HepG2 (cell line): ENCODE measurements at regions not wholly inside any gene's neighbourhood (a gene's known extent, or its start where the extent isn't known, plus 50 kb on each side); places are given as distances from the start of the nearest gene placed in this dataset.

Source experiments
- ATAC-seq: fragments of 200-7000 bp; cut with Tn5 transposase; 3 replicates; pipeline ENCODE4 v1.9.1; 2020; ENCODE audit warnings: mild to moderate bottlenecking, moderate library complexity
- BruUV-seq: library from RNA; stranded (reverse); fragments of 400-500 nt; replicated peaks from 2 replicates; lab custom pipeline; 2021; lab: Mats Ljungman, UMichigan
- CTCF ChIA-PET: fragments of 300-600 bp; formaldehyde crosslinking; extraction: SDS; loops from one replicate; lab custom pipeline; 2021; ENCODE audit warnings: low total read pairs, inconsistent platforms, low intra/inter-chr PET ratio; lab: Yijun Ruan, JAX
- POLR2A ChIA-PET: fragments of 350-600 bp; sonication (Branson Sonifier 250); formaldehyde crosslinking; loops from one replicate; lab custom pipeline; 2020; ENCODE audit warnings: antibody characterized with exemption, inconsistent platforms; lab: Yijun Ruan, JAX
- DNase-seq: peaks from one replicate; pipeline ENCODE4 v3.0.0-alpha.2; 2015; ENCODE audit warnings: low spot score
- FAIRE-seq: peaks from 3 replicates; lab custom pipeline; 2011; peaks lifted over from hg19 to GRCh38; lab: Jason Lieb, UNC
- H2AFZ ChIP-seq: one replicate; pipeline ENCODE4 v1.6.1; 2011; ENCODE audit warnings: low read length, inconsistent platforms
- H3K27ac ChIP-seq: fragments of 300-600 bp; 3 replicates; pipeline ENCODE4 v1.8.0; 2011; ENCODE audit warnings: mixed run types, mild to moderate bottlenecking, mixed read lengths, low read length, inconsistent platforms; ENCODE audit not compliant: insufficient read depth; ENCODE audit errors: extremely low read length
- H3K27me3 ChIP-seq, 2 experiments: fragments of 200-600 bp in 1 of 2; 2 replicates in 1 of 2; 3 replicates in 1 of 2; pipeline versions ENCODE4 v1.6.0 to v1.8.0; 2011; ENCODE audit warnings: low read length in 2 of 2, mild to moderate bottlenecking in 2 of 2, moderate library complexity in 2 of 2, inconsistent platforms in 1 of 2; ENCODE audit not compliant: insufficient read depth in 2 of 2, control insufficient read depth in 1 of 2
- H3K36me3 ChIP-seq, 2 experiments: fragments of 200-600 bp in 1 of 2; replicated peaks in 1 of 2; 2 replicates in 1 of 2; 3 replicates in 1 of 2; pipeline versions ENCODE4 v1.5.1 to v1.8.0; 2011; ENCODE audit warnings: low read length in 2 of 2, inconsistent platforms in 1 of 2; ENCODE audit not compliant: insufficient read depth in 2 of 2, control insufficient read depth in 1 of 2
- H3K4me1 ChIP-seq: 2 replicates; pipeline ENCODE4 v1.5.1; 2012; ENCODE audit warnings: low read length, inconsistent platforms; ENCODE audit not compliant: insufficient read depth
- H3K4me2 ChIP-seq: 2 replicates; pipeline ENCODE4 v1.6.0; 2011; ENCODE audit warnings: low read depth, low read length, inconsistent platforms
- H3K4me3 ChIP-seq, 3 experiments: fragments of 200-600 bp in 1 of 3; sonication (generic), shearing (Covaris generic) in 1 of 3; replicated peaks in 1 of 3; 2 replicates each; pipeline ENCODE4 v1.5.1; 2011 to 2016; ENCODE audit warnings: low read length in 3 of 3, inconsistent platforms in 2 of 3, low read depth in 2 of 3, mild to moderate bottlenecking in 2 of 3, control low read depth in 1 of 3, mixed read lengths in 1 of 3; ENCODE audit not compliant: insufficient read depth in 1 of 3
- H3K79me2 ChIP-seq: one replicate; pipeline ENCODE4 v1.6.1; 2011; ENCODE audit warnings: low read length, inconsistent platforms; ENCODE audit not compliant: insufficient read depth
- H3K9ac ChIP-seq: 2 replicates; pipeline ENCODE4 v1.6.0; 2011; ENCODE audit warnings: mild to moderate bottlenecking, low read depth, low read length, inconsistent platforms; ENCODE audit not compliant: insufficient read depth
- H3K9me3 ChIP-seq: 2 replicates; pipeline ENCODE4 v1.5.1; 2012; ENCODE audit warnings: mild to moderate bottlenecking, low read length
- H4K20me1 ChIP-seq: 2 replicates; pipeline ENCODE4 v1.6.0; 2011; ENCODE audit warnings: inconsistent platforms, mild to moderate bottlenecking, low read length, moderate library complexity; ENCODE audit not compliant: insufficient read depth
- GMEB2 ChIP-seq: IDR thresholded peaks from 2 replicates; pipeline ENCODE4 v1.6.1; 2016; ENCODE audit warnings: missing biosample characterization, missing genetic modification reagents, low read depth
- JUNB ChIP-seq: sonication (generic); formaldehyde crosslinking; IDR thresholded peaks from 2 replicates; pipeline ENCODE4 v1.8.0; 2022; ENCODE audit warnings: missing genetic modification reagents, mild to moderate bottlenecking, borderline replicate concordance
- NR2F6 ChIP-seq, 2 experiments: IDR thresholded peaks; 2 replicates each; pipeline ENCODE4 v1.6.1; 2016; ENCODE audit warnings: antibody characterized with exemption in 1 of 2, mild to moderate bottlenecking in 1 of 2
- SOX13 ChIP-seq, 3 experiments: fragments of 450-650 bp in 1 of 3; sonication (generic) in 1 of 3; formaldehyde crosslinking in 1 of 3; IDR thresholded peaks in 2 of 3; conservative IDR thresholded peaks in 1 of 3; 2 replicates each; pipeline versions ENCODE4 v1.5.0 to v1.6.1; 2016 to 2020; ENCODE audit warnings: antibody characterized with exemption in 1 of 3, mild to moderate bottlenecking in 1 of 3, missing compliant biosample characterization in 1 of 3, missing genetic modification reagents in 1 of 3, moderate library complexity in 1 of 3
- ZFX ChIP-seq: sonication (generic); formaldehyde crosslinking; IDR thresholded peaks from 2 replicates; pipeline ENCODE4 v1.4.0; 2020; ENCODE audit warnings: mild to moderate bottlenecking, low read depth, missing genetic modification reagents, moderate library complexity
- ZNF350 ChIP-seq: sonication (generic); formaldehyde crosslinking; IDR thresholded peaks from 2 replicates; pipeline ENCODE4 v1.4.0; 2020; ENCODE audit warnings: mild to moderate bottlenecking, low read depth, missing genetic modification reagents, borderline replicate concordance
- ZNF629 ChIP-seq: sonication (generic); formaldehyde crosslinking; conservative IDR thresholded peaks from 2 replicates; pipeline ENCODE4 v1.5.0; 2020; ENCODE audit warnings: missing genetic modification reagents
- ZNF841 ChIP-seq: sonication (generic); formaldehyde crosslinking; IDR thresholded peaks from 2 replicates; pipeline ENCODE4 v1.8.1; 2023; ENCODE audit warnings: missing genetic modification reagents, borderline replicate concordance
- WGBS: methylation state at CpG from one replicate; pipeline ENCODE4 v1.1.6; 2017; ENCODE audit warnings: low lambda C conversion rate; 5-methylcytosine and 5-hydroxymethylcytosine counted together
- in situ Hi-C: cut with HindIII; loops from 2 replicates; pipeline ENCODE4 v1.10.0; 2017; ENCODE audit warnings: low pct_unique_long_range_greater_than_20kb; ENCODE audit not compliant: extremely low pct_ligation_motif_present
- intact Hi-C: fragments of 100-400 bp; cut with micrococcal nuclease; formaldehyde crosslinking; loops from one replicate; pipeline ENCODE4 v1.10.0; 2022; ENCODE audit not compliant: unreplicated experiment

GRCh38 chr9:73039271-73040263 is 86.7 kb upstream of the ALDH1A1 start:
- in situ Hi-C loops = no loop called here
- FAIRE-seq = no peak
- 59% methylated on average over 3 of the region's 3 CpGs for WGBS
- CTCF ChIA-PET = no interaction called here
- no peaks in the 10 kb centered on the region for H3K36me3 ChIP-seq
- H3K4me1 ChIP-seq = peaks cover 29% of the 10 kb centered on the region
- no peaks in the 10 kb centered on the region for H4K20me1 ChIP-seq
- H3K9me3 ChIP-seq = no peaks in the 10 kb centered on the region
- no peak overlapping the region for H3K4me3 ChIP-seq
- intact Hi-C loops = loop anchor here (5.0 kb wide), 1 partner anchor 43 kb away; no protein-coding TSS in a partner anchor
- no peak for TF ChIP-seq ZFX
- peak; percentile 78 for TF ChIP-seq ZNF629 (CRISPR knock-in tag)
- no peak for TF ChIP-seq JUNB (CRISPR knock-in tag)
- TF ChIP-seq, all 625 proteins: peak for 1
- BruUV-seq = no TSS peak
- DNase-seq (no peak), ATAC-seq (no peak)
- no peak overlapping the region for H3K4me2 ChIP-seq
- H3K9ac ChIP-seq = no peak overlapping the region
- no peaks in the 10 kb centered on the region for H3K79me2 ChIP-seq
- H3K27ac ChIP-seq = no peak overlapping the region
- POLR2A ChIA-PET = no interaction called here
- H3K27me3 ChIP-seq = no peaks in the 10 kb centered on the region
- no peak overlapping the region for H2AFZ ChIP-seq

GRCh38 chr9:73038613-73039012 is 85.8 kb upstream of the ALDH1A1 start:
- intact Hi-C loops (loop anchor here (5.0 kb wide), 1 partner anchor 44 kb away; no protein-coding TSS in a partner anchor), in situ Hi-C loops (no loop called here)
- Histone ChIP-seq H3K9me3 (no peaks in the 10 kb centered on the region), H3K27ac (peak overlapping the region; percentile 25), H2AFZ (no peak overlapping the region), H3K4me1 (peaks cover 29% of the 10 kb centered on the region), H3K79me2 (no peaks in the 10 kb centered on the region), H4K20me1 (no peaks in the 10 kb centered on the region), H3K4me2 (peak overlapping the region; percentile 74), H3K27me3 (no peaks in the 10 kb centered on the region), H3K36me3 (no peaks in the 10 kb centered on the region), H3K9ac (peak overlapping the region; percentile 23; the same call in 1 of the 2 replicates), H3K4me3 (peak overlapping the region in 1 of 3 experiments; percentile 43; a peak in 2 of 6 replicates)
- BruUV-seq = no TSS peak
- POLR2A ChIA-PET = interaction anchor here (1.0 to 1.2 kb wide), 2 partner anchors 54 to 180 kb away, joined by 3 to 4 read pairs; no protein-coding TSS in a partner anchor
- CTCF ChIA-PET = no interaction called here
- 6% methylated on average over 2 of the region's 2 CpGs for WGBS
- FAIRE-seq (no peak), ATAC-seq (peak; percentile 73), DNase-seq (no peak)
- peak; percentile 10; the same call in 1 of the 2 replicates for TF ChIP-seq NR2F6 (IDR thresholded peaks at IDR 0.05)
- no peak for TF ChIP-seq NR2F6 (CRISPR knock-in tag; IDR thresholded peaks at IDR 0.05)
- no peak for TF ChIP-seq SOX13 (IDR thresholded peaks at IDR 0.05)
- TF ChIP-seq SOX13 (CRISPR knock-in tag; conservative IDR thresholded peaks at IDR 0.05 in 1 of 2, IDR thresholded peaks at IDR 0.05 in 1 of 2) = no peak
- TF ChIP-seq ZNF350 (CRISPR knock-in tag) = 0 out of 2 replicates have a peak, but pooled peaks have one; percentile 22
- no peak for TF ChIP-seq ZNF841
- TF ChIP-seq GMEB2 (CRISPR knock-in tag) = no peak
